SH-SY5Y (cell line): ENCODE measurements at regions not wholly inside any gene's neighbourhood (a gene's known extent, or its start where the extent isn't known, plus 50 kb on each side); places are given as distances from the start of the nearest gene placed in this dataset.

Experiments
- GATA2 ChIP-seq: IDR thresholded peaks from 2 replicates; pipeline ENCODE4 v1.6.1; 2011; ENCODE audit warnings: mild to moderate bottlenecking, low read depth, low read length
- GATA3 ChIP-seq: IDR thresholded peaks from 2 replicates; pipeline ENCODE4 v1.6.1; 2011; ENCODE audit warnings: low read depth, mild to moderate bottlenecking, low read length, moderate library complexity

DNA sequence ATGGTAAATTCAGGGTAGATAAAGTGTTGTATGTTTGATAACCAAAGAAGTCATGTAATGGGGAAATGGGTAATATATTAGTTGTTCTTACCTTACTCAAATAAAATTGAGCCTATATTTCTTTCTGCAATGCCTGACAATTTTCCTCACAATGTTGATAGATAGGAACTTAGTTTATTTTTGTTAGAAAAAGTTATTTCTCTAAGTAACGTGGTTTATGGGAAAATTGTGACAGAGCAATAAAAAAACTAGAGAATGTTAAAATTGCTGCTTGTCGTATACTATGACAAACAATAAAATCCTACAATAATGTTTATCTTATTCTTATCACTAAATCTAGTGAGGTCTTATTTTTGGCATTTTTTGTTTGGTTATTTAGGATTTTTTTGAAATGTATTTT lies 534.1 kb downstream of the TMTC2 start:
- TF ChIP-seq GATA2, result no peak
- TF ChIP-seq GATA3, result no peak
